Sciatic nerve (tissue), 2 donors: ENCODE measurements at regions not wholly inside any gene's neighbourhood (a gene's known extent, or its start where the extent isn't known, plus 50 kb on each side); places are given as distances from the start of the nearest gene placed in this dataset.

ENCODE experiments used
- ATAC-seq: fragments of 200-7000 bp; cut with Tn5 transposase; one replicate; pipeline ENCODE4 v1.9.1; 2020; ENCODE audit warnings: mild to moderate bottlenecking, moderate library complexity
- DNase-seq: peaks from one replicate; pipeline ENCODE4 v3.0.0-alpha.2; 2020; ENCODE audit warnings: low spot score
- intact Hi-C: fragments of 100-400 bp; cut with DNase I; formaldehyde crosslinking; loops from one replicate; pipeline ENCODE4 v1.14.2; 2022
- donor health status: DM: no; HTN: no; CAD: no.
- donor health status: DM: no; HTN: no; CAD: no.

DNA sequence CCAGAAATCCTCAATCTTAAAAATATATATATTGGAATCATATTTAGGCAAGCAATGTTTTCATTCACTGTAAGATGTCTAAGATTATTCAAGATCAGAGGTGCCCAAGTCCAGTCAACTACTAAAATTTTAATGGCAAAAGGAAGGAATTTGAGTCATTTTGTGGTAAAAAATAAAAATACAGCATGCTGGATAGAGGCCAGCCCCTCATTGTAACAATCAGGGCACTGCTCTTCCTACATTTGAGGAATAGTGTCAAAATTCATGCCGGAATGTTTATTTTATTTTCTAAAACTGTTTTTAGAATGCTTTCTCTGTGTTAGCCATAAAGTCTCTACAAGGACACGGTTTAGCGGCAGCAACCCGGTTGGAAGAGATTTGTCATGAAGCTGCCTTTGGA is 49.9 kb upstream of the SRD5A3 start:
- ATAC-seq, result no peak
- intact Hi-C loops, result no loop called here

More for the DNA sequence above, 49.9 kb upstream of the SRD5A3 start:
- no peak for DNase-seq
